ENCODE measurements at regions not wholly inside any gene's neighbourhood (a gene's known extent, or its start where the extent isn't known, plus 50 kb on each side); places are given as distances from the start of the nearest gene placed in this dataset.

GRCh38 chr6:156425359-156426020, 351.7 kb upstream of the ARID1B start:
- Histone ChIP-seq H3K36me3 (ENCODE audit: control insufficient read depth, insufficient read depth, low read length) (no peaks in the 10 kb centered on the region), H3K14ac (replicated peaks; ENCODE audit: low read depth, low read length) (0 out of 2 replicates have a peak overlapping the region, but pooled peaks have one; percentile 21), H4K91ac (ENCODE audit: insufficient read depth, low read depth, low read length) (no peak overlapping the region; the same call in 1 of the 2 replicates), H4K5ac (ENCODE audit: low read depth, low read length) (peak overlapping the region; percentile 63; the same call in 1 of the 2 replicates), H2AK9ac (replicated peaks; ENCODE audit: low read depth, low read length, poor library complexity) (no peak overlapping the region), H2BK15ac (ENCODE audit: low read depth, low read length) (no peak overlapping the region), H3K27ac (ENCODE audit: insufficient read depth, low read length) (peak overlapping the region; percentile 32; the same call in 1 of the 2 replicates), H2BK20ac (ENCODE audit: low read depth, low read length) (peak overlapping the region; percentile 17; the same call in 1 of the 2 replicates), H3K23ac (ENCODE audit: low read depth, low read length) (no peak overlapping the region), H3K4me1 (ENCODE audit: control insufficient read depth, insufficient read depth, low read length) (peaks cover 5% of the 10 kb centered on the region; the same call in 1 of the 2 replicates), H3K9ac (ENCODE audit: low read depth, low read length) (no peak overlapping the region), H3K27me3 (ENCODE audit: control insufficient read depth, insufficient read depth, low read length) (no peaks in the 10 kb centered on the region), H2AFZ (replicated peaks; ENCODE audit: low read length, poor library complexity) (no peak overlapping the region), H2AK5ac (ENCODE audit: low read depth, low read length) (no peak overlapping the region), H3K9me3 (ENCODE audit: control insufficient read depth, insufficient read depth, low read length) (peaks cover 6% of the 10 kb centered on the region), H2BK5ac (ENCODE audit: low read depth, low read length, poor library complexity, severe bottlenecking) (peak overlapping the region; percentile 71), H3K4ac (ENCODE audit: low read depth, low read length) (no peak overlapping the region; the same call in 1 of the 2 replicates), H2BK120ac (ENCODE audit: low read depth, low read length) (peak overlapping the region; percentile 63), H3K56ac (ENCODE audit: extremely low read depth, insufficient read depth, low read length) (no peak overlapping the region), H3K4me3 (ENCODE audit: insufficient read depth, low read depth, low read length) (no peak overlapping the region), H3K79me1 (ENCODE audit: low read depth in 1 of 2, low read length in 2 of 2) (no peaks in the 10 kb centered on the region), H4K20me1 (ENCODE audit: insufficient read depth, low read length) (no peaks in the 10 kb centered on the region), H3K4me2 (ENCODE audit: low read depth, low read length) (peak overlapping the region; percentile 44; the same call in 1 of the 2 replicates), H3K9me1 (ENCODE audit: insufficient read depth, low read length) (no peaks in the 10 kb centered on the region), H3K18ac (ENCODE audit: low read depth, low read length) (peak overlapping the region; percentile 92), H4K8ac (ENCODE audit: low read depth in 2 of 2, low read length in 2 of 2) (no peak overlapping the region)
- intact Hi-C loops (cut with micrococcal nuclease) = no loop called here
- peak; percentile 90 for DNase-seq
- 100% methylated on average over 1 of the region's 6 CpGs; no CpG with 5 or more reads in 1 of the 2 experiments for WGBS, 2 experiments (ENCODE audit: extremely low coverage in 2 of 2, insufficient read length in 1 of 2)
- CTCF ChIA-PET = no interaction called here
- POLR2A ChIA-PET (ENCODE audit: unreplicated experiment) = no interaction called here
- no TSS peak for BruUV-seq (replicated peaks)
- dilution Hi-C loops (cut with HindIII; ENCODE audit: low sequenced_read_pairs, unreplicated experiment) = no loop called here
- in situ Hi-C loops (cut with MboI; ENCODE audit: low sequenced_read_pairs) = no loop called here
- peak; percentile 81 for ATAC-seq (ENCODE audit: low read depth)
- TF ChIP-seq FOS (IDR thresholded peaks at IDR 0.05; ENCODE audit: low read depth, low read length) (peak; percentile 49; the same call in 1 of the 2 replicates), SMC3 (IDR thresholded peaks at IDR 0.05; ENCODE audit: low read depth, low read length) (no peak), CTCF (conservative IDR thresholded peaks at IDR 0.05; ENCODE audit: low read depth, low read length) (no peak), USF2 (IDR thresholded peaks at IDR 0.05; ENCODE audit: low read depth, low read length) (peak; percentile 82), NFE2L2 (IDR thresholded peaks at IDR 0.05; ENCODE audit: low read depth, low read length) (no peak), POLR2A (IDR thresholded peaks at IDR 0.05; ENCODE audit: low read depth, low read length) (no peak), CHD1 (IDR thresholded peaks at IDR 0.05; ENCODE audit: low read depth, low read length) (no peak), CEBPB (IDR thresholded peaks at IDR 0.05; ENCODE audit: low read depth, low read length) (no peak), RFX5 (IDR thresholded peaks at IDR 0.05; ENCODE audit: low read depth, low read length) (no peak), MAFK (IDR thresholded peaks at IDR 0.05; ENCODE audit: low read depth, low read length) (no peak), BHLHE40 (IDR thresholded peaks at IDR 0.05; ENCODE audit: low read depth, low read length) (peak; percentile 89), ELK1 (IDR thresholded peaks at IDR 0.05; ENCODE audit: borderline replicate concordance, low read depth, low read length) (no peak), RCOR1 (IDR thresholded peaks at IDR 0.05; ENCODE audit: insufficient replicate concordance, low read length) (no peak), MXI1 (IDR thresholded peaks at IDR 0.05; ENCODE audit: borderline replicate concordance, low read depth, low read length) (no peak), MAZ (IDR thresholded peaks at IDR 0.05; ENCODE audit: borderline replicate concordance, low read depth, low read length) (no peak)
